Effector CD4-positive, alpha-beta T cell (primary cell): ENCODE measurements at regions not wholly inside any gene's neighbourhood (a gene's known extent, or its start where the extent isn't known, plus 50 kb on each side); places are given as distances from the start of the nearest gene placed in this dataset.

ENCODE experiments used
- DNase-seq: peaks from one replicate; pipeline ENCODE4 v3.0.0-alpha.2; 2020

DNA sequence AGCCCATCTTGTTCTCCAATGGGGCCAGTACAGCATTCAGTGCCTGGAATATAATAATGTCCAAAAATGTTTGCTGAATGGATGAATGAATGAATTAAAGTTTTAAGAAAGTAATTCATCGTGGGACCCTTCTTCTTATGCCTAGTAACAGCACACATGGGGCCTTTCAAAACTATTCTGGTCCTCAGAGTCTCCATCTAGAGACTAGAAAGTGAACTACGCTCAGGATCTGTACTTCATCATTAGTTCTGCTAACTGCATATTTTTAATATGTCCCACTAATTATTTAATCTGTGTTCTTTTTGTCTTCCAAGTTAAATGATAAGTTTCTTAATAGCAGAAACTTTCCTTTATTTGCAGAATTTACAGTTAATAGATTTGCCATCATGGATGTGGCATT lies 172.5 kb downstream of the SMAD2 start:
- DNase-seq, result no peak

DNA sequence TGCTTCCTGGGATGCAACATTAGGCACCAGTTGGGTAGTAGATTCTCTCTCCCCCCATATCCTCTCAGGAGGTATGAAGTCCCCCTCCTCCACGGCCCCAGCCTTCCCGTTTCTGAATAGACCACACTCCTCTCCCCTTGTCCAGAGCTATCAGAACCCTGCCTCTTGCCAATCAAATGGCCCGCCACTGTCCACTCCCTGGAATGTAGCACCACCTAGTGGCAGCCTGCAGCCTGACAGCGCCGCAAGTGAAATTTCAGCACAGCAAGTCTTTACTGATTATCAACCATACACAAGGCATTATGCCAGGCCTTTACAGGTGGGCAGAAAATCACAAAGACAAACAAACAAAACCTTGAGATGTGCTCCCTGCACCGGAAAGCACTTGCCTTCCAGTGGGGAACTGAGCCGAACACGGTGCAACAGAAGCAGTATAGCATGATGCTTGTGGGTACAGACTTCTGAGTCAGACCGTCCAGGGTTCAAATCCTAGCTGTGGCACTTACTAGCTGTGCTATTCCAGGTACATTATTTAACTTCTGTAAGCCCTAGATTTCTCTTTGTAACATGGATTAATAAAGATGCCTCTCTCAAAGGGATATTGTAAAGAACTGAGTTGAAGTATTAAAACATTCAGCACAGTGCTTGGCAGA lies 174.0 kb downstream of the SMAD2 start:
- peak; percentile 23 for DNase-seq

DNA sequence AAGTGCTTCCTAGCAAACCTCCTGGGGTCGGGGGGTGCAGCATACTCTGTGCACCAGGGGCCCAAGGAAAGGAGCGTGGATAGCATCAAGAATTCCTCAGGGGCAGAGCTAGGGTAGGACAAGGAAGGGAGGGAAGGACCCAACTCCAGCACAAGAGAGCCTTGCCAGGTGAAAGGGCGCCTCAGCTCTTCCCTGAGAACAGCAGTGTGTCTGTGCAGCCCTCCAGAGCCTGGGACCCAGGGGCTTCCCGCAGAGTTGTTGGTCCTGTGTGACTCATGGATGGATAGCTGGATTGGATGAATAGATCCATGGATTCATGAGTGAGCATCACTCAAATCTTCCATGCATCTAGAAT lies 175.4 kb downstream of the SMAD2 start:
- DNase-seq, result no peak

DNA sequence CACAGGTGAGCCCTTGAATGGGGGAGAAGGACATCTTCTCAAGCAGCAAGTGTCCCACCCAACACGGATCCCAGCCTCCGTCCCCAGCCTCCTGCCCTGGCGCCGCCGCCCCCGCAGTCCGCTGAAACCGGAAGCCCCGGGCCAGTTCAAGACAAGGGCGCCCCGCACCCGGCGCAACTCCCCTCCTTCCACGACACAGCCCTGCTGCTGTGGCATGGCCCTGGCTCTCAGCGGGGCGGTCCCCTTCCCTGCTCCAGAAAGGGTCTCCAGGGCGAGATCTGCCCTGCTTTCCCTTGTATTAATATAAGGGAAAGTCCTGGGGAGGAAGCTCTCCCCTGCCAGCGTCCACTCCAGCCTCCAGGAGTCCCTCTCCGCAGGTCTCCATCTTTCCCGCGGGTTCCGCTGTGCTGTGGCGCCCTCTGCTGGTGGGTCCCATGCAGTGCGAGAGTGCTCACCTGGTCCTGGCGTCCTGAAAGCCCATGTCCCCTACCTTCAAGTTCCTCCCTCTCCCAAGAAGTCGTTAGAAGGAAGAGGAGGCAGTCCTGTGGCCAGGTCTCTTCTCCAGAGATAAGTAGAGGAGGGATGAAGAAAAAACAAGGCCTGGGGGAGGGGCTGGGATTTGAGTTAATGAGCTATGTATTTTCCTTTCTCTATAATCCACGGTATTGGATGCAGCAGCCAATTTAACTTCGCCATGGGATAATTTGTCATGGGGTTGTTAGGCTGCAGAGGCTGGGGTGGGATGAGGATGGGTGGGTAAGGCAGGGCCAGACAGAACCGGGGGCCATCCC lies 176.0 kb downstream of the SMAD2 start:
- DNase-seq, result peak; percentile 22

DNA sequence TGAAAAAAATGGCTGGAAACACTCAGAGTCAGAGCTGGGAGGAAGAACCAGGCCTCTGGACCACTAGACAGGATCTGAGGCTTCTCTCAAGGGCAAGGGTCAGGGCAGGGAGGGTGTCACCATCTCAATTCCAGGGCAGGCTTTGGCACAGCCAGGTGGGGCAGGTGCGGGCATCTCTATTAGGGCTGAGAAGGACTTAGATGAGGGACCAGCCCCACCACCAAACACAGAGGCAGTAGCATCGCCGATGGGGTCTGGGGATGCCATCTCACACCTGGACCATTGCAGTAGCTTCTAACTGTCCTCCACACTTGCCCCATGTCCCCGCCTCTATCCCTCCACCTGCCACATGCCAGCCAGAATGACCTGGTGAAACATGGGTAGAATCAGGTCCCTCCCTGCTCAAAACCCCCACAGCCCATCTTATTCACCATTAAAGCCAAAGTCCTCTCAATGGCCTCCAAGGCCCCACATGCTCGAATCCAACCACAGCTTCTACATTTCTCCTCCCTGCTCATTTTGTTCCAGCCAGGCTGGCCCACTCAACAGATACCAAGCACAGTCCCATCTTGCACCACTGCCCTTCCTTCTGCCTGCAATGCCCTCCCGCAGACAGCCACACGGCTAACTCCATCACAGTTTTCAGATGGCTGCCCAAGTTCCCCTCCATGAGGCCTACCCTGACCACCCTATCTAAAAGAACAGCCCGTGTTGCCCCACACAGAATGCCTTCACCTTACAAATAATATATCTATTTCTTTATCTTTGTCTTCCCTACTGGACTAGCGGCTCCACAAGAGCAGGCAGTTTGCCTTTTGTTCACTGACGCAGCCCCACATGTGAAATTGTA lies 177.4 kb downstream of the SMAD2 start:
- DNase-seq, result no peak

DNA sequence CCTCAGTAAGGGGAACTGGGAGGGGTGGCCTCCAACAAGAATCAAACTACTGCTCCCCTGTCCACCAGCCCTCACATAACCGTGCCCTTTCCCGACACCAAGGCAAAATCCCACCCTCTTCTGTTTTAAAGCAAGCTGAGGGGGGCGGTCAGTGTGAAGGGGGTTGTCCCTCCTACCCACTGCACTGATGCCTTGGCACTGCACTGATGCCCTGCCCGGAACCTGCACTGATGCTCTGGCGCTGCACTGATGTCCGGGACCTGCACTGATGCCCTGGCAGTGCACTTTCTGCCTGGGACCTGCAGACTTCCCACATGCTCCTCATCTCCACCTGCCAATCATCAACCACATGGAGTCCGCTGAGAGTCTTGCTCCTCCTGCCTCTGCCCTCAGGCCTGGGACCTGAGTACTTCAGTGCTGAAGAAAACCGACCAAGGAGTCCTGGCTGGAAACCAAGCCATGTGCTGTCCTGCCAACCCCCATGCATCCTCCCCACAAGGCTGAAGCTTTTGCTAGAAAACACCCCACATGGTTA lies 179.5 kb downstream of the SMAD2 start:
- DNase-seq, result no peak

DNA sequence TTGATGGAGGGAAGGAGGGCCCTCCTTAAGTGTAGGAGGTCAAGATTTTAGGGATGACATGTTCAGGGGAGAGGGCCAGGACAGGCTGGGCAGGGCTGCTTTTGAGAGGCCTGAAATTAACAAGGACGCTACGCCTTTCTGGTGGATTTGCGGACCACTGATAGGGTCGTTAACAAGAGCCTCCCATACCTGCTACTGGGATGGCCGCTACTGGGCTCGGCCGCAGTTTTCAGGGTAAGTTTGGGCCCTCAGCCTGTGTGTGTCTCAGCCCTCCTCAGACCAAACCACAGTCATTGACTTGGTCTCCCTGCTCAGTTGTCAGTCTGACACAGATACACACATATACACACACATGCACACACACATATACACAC lies 180.9 kb downstream of the SMAD2 start:
- no peak for DNase-seq

DNA sequence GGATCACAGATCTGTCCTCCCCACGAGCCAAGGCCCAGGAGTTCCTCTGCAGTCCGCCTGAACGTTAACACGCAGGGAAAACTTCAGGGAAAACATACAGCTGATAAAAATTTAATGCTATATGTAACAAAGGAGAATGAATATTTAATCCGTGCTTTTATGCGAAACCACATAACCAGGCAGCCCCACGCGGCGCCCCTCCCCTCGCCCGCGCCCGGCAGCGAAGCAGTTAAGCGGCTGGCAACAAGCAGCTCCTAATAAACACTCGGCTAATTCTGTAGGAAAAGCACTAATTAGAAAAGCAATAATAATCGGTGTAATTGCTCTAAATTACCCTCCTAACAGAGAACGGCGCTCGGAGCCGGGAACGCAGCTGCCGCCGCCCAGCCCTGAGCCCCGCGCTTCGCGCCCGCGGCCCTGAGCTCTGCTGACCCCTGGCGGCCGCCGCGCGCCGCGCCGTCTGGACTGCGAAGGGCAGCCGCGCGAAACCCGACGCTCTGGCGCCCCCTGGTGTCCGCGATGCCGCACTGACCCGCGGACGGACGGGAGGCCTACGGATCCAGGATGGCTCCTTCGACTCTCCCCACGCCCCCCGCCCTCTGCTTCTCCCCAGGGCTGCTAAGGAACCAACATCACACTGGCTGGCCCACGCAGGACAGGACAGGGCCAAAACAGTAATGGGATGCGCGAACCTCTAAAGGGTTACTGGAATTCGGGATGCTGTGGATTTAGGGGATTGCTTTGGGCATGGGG lies 181.4 kb downstream of the SMAD2 start:
- peak; percentile 74 for DNase-seq

DNA sequence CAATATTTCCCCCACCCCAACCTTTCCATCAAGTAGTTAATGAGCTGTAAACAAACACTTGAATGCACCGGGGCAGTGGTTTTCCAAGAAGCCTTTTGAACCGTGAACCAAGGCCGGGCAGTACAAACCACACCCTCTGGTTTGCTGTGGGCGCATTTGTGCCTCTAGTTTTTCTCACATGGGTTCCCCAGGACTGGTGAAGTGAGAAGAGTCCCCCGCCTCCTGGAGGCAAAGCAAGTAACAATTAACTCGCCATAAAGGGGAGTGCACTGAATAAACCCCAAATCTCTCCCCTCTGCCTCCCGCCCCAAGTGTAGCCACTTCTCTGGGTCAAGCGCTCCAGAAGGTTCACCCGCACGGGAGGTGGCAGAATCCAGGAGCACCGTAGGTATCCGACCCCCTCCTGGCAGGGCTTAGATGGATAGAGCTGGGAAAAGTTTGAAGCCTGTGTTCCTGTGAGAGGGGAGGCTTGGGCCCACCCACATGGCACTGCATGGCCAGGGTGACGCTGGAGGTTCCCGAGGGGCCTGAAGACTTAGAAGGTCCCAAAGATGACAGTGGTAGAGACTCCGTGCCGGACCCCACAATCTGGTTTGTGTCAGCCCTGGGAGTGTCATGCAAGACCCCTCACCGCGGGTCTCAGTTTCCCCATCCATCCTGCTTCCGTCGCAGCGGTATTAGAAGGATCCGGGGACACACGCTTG lies 182.2 kb downstream of the SMAD2 start:
- no peak for DNase-seq

DNA sequence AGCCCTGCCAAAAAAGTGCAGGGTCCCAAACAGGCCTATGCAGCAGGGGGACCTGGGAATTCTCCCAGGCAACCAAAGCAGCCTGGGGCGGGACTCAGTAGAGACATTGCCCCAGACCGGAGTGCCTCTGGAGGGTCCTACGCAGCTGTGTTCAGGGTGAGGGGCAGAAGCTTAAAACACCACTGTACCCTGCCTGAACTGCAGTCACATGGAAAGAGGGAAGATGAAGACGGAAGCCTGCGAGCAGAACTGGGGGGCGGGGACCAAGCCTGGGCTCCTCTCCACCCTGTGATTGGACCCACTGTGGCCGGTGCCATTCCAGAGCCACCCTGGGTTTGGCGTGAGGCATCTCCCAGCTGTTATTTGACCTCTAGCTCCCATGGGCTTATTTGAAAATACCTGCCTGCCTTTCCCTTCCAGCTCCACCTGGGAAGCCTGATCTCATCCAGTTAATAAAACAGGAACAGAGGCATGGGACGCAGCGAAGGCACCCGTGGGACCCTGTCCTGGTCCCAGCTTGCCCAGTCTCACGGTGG lies 183.1 kb downstream of the SMAD2 start:
- no peak for DNase-seq

DNA sequence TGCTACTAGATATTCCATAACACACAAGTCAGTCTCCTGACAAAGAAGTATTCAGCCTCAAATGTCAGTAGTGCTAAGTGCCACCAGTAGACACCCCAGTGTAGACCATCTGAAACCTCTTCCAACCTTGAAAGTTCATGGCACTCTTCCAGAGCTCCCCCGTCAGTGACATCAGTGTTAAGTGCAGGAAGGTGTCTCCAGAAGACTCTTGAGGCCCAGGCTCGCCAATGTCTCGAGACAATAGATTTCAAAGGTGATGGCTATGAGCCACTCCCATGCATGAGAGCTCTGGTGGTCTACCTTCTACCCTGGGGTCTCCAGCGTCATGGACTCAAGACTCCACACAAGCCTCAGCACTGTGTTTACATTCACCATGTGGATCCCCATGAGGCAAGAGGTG lies 183.8 kb downstream of the SMAD2 start:
- DNase-seq, result no peak

DNA sequence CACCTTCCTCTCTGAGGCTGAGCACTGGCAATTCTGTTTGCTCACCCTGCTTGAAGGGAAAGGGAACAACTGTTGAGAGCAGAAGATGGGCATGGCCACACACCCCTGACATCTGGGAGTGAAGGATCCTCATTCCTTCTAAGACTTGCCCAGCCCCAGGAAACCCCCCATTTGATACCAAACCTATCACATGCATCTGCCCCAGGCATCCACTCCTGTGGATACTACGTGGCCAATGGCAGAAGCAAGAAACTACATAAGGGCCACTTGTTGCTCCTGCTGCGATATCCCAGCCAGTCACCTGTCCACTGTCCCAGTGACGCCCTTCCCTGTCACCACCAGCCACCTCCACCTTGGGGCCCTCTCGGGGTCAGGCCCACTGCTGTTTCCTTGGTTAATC lies 185.2 kb downstream of the SMAD2 start:
- DNase-seq, result no peak

DNA sequence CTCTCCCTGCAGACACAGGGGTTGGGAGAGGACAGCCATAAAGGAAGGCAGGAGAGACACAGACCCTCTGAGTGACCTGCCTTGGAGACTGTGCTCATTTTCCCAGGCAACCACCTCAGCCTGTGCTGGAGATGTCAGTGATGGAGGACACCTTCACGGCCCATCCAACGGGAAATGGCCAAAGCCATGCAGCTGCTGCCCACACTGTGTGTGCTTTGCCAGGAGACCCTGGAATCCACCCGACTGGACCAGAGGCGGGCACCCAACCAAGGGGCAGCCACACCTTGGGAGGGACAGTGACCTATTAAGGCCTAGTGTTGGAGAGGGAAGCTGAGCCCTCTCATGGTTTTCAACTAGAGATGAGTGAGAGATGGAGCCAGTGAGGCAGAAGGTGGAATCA lies 192.5 kb downstream of the SMAD2 start:
- no peak for DNase-seq

DNA sequence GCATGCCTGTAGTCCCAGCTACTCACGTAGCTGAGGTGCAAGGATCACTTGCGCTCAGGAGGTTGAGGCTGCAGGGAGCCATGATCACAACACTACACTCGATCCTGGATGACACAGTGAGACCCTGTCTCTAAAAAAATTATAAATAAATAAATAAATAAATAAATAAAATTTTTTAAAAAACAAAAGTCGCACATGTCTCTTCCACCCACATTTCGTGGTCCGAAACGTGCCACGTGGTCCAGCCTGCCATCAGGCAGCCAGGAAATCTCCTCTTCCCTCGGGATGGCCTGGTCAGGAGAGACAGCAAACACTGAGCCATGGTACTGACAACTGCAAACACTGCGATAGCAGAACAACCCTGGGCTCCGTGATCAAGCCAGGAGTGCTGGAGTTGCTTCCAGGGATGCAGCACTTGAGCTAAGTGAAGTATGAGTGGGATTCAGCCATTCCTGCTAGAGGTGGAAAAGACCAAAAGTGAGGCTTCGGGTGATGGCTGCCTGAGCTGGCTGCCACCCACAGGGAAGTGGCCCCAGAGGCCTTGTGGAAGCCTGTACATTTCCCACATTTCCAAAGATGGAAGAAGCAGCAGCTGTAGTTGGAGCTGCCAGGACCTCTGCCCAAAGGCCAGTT lies 193.1 kb downstream of the SMAD2 start:
- no peak for DNase-seq

DNA sequence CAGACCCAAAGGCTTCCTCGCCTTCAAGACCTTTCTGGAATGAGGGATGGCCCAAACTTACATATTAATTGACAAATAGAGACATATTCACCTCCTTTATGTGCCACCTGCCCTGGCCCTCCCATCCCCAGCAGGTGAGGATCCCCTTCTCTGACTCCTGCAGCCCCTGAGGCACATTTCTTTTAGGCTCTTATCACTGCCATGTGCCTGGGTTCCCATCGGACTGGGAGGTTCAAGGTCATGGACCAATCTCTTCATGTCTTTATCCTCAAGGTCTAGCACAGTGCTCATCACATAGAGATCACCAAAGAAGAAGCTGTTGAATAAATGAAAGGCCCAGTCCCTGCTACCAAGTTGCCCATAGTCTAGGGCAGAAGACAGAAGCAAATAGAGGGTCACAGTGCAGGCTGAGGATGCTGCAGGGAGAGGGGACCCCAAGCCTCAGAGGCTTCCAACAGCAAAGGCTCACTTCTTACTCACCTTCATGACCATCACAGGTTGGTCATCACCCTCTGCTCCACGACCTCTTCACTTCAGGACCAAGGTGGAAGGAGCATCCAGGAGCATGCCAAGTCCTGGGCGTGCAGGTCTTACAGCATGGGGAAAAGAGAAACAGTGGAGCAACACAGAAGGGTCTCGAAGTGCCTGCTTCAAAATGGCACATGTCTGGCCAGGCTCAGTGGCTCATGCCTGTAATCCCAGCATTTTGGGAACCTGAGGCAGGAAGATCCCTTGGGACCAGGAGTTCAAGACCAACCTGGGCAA lies 193.9 kb downstream of the SMAD2 start:
- DNase-seq, result no peak

DNA sequence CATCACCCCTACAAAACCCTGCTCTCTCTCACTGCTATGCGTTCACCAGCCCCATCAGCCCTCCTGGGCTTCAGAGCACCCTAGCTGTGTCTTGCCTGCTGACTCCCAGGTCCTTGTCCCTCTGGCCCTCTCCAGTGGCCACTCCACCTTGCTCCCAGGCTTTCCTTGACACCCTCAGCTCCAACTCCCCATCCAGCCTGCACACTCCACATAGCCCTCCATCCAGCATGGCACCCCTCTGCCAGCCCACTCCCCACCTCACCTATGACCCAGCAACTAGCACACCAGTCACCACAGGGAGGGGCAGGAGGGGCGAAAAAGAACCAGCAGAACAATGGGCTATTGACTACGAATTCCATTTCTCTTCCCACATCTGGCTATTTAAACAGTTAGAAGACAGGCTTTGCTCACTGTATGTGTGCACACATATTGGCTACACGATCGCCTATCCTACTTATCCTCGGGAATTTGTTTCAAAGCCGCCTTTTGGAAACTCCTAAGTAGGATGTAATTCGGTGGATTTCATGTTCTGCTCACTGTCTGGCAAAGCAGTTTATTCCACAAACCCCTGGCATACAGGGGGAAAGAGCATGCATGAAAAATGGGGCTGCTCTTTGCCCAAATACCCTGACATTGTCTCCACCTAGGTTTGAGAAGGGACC lies 195.3 kb downstream of the SMAD2 start:
- no peak for DNase-seq

DNA sequence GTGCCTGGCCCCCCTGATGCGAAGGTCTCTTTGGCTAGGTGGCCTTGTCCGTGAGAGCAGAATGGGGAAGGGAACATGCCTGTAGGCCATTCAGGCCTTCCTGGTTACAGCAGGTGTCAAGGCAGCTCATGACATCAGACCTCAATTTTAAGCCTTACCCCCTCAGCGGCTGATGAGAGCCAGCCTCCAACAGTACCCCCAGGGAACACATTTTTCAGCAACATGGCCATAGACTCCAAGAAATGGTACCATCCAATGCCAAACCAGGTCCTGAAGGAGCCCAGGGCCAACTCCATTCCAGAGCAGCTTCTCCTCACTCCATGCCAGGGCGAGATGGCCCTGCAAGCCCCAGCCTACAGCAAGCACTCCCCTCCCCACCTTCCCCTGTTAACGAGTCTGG lies 199.2 kb downstream of the SMAD2 start:
- no peak for DNase-seq

DNA sequence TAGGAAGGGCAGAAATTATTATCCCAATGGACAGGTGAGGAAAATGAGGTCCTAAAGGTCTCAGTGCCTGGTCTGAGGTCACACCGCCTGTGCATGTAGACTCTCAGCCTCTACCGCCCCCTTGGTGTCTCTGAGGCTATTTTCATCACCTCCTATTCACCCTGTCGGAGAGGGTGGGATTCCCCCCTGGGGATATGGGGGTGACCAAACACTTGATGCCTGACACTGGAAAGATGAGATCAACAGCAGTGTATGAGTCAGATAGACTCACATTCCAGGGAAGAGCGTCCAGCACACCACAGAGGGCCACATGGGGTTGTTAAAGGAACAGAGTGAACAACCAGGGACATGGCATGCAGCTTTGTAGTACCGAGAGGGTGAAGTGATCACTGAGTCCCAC lies 199.7 kb downstream of the SMAD2 start:
- no peak for DNase-seq

DNA sequence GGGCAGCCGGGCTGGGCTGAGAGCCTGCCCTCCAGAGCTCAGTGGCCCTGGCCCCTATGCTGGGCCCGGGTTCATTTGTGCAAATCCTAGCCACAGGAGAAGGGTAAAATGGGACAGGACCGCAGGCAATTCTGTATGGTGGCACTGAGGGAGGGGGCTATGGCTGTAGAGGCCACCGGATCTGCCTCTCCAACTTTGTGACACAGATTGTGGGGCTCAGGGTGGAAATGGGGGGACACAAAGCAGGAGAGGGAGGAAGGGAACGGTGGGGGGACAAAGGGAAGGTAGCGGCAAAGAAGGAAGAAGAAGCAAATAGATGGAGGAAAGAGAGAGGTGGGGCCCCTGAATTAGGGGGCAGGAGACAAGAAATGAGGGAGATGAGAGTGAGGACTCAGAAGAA lies 201.1 kb downstream of the SMAD2 start:
- DNase-seq, result no peak

DNA sequence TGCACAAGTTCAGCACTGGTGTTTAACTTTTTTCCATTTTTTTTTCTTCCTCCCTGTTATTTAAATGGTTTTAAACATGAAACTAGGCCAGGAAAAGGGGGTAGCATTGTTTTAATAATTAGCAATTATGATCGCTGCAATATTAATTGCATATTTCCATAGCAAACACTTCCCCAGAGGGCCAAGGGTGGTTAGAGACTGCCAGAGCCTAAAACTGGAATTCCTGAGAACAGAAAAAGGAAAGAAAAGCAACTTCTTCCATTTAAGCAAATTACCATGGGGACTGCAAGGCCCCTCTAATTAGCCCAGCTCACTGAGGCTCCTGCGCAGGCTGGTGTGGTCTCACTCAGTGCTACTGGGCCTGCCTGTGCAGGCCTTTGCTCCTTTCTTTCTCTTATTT lies 201.5 kb downstream of the SMAD2 start:
- no peak for DNase-seq
